Suppressor macrophage (primary cell): ENCODE measurements at regions not wholly inside any gene's neighbourhood (a gene's known extent, or its start where the extent isn't known, plus 50 kb on each side); places are given as distances from the start of the nearest gene placed in this dataset.
A peak's percentile ranks its signal among the peaks of the same experiment; 100 is the strongest.
"Not testable (repeated sequence)": the region's sequence is repeated elsewhere in the genome, so short reads cannot be mapped to it uniquely, and the experiment has no call there.

ENCODE experiments used
- DNase-seq, 4 experiments: peaks; one replicate each; pipeline ENCODE4 v3.0.0-alpha.2; 2020 to 2022

DNA sequence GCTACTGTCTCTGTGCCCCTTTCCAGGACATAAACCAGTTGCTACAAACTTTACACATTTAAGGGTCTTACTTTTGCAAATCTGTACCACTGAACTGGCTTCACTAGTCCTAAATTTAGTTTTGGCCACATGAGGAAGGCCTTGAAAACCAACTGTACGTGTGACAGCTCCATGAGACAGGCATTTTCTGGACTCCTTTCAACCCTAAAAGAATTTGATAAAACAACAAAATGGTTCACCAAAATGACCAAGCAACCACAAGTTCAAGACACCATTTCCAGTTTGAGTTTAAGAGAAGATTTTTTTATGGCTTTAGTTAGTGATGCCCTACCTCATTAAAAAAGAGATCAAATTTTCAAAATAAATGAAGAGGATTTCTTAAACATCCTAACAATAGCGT is 246.4 kb downstream of the ZNF674 start:
- DNase-seq, result no peak

DNA sequence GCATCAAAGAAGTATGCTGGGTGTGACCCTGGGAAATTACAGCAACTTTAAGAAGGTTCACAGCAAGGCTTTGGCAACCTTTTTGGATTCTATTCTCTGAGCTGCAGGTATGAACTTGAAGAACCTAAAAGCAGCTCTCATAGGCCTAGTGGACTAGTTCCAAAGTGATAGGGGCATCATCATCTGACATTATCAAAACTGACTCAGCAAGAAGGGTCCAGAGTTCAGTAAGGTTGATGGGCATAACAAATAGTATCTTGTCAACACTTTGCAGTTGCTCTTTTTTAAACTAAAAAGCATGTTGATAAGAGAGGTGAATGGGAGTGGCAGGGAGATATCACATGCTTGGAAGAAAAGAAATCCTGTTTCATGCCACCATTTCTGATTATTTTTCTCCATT is 249.3 kb downstream of the ZNF674 start:
- no peak for DNase-seq

DNA sequence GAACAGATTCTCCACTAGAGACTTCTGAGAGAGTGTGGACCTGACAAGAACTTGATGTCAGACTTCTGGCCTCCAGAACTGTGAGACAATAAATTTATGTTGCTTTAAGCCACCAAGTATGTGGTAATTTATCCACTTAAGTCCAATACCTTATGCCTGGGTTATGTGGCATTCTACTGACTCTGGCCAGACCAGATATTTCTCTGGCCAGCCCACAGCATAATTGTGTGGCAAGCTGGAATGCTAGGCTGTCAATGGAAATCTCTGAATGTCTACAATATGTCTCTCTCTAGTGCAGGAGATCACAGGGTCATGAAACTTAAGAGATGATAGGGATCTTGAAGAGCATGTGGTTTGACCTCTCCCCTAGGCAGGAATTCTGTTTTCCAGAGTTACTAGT is 251.0 kb downstream of the ZNF674 start:
- no peak for DNase-seq

DNA sequence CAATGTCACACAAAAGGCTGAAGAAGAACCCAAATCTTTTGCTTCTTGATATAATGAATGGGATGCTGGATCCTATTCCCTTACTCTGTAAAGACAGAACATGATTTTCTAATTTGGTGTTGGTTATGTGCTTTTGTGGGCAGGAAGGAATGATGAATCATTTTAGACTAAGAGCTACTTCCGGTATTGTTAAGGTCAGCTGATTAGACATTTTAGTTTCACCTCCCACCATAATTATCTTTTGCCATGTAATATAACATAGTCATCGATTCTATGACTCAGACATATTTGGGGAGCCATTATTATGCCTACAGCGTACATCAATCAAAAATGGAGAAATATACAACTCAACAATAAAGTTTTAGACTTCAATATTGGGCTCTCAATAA is 265.3 kb downstream of the ZNF674 start:
- DNase-seq, result peak in 2 of 4 experiments; percentile 34 to 48

DNA sequence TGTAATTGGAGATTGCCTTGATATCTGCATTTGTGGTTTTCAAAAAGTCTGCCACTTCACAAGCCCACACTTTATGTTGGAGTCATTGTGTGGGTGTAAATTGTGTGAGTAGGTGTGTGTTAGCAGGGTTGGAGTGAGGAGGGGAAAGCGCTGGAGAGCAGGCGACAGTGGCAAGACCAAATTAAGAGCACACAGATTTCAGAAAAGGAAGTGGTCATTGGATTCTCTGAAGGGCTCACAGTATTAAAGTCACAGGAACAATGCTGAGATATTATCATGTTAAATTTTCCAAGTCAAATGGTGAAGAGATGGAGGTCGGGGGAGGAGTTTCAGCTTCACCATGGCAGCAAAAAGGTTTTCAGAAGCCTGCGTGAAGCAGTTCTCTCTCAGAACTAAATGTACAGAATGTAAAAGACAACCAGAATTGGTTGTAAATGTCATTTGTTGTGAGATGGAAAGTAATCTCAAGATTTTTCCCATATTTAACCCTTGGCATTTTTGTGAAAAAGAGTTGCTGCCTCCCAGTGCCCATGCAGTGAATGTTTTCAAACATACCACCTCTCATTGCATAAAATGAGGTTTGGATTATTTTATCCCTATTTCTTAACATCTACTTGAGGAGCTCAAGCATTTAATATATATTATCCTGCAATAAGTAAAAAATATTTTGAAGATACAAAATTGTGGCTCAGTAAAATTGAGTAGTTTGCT is 265.9 kb downstream of the ZNF674 start:
- DNase-seq, result peak in 3 of 4 experiments; percentile 8 to 33 (median 25)

DNA sequence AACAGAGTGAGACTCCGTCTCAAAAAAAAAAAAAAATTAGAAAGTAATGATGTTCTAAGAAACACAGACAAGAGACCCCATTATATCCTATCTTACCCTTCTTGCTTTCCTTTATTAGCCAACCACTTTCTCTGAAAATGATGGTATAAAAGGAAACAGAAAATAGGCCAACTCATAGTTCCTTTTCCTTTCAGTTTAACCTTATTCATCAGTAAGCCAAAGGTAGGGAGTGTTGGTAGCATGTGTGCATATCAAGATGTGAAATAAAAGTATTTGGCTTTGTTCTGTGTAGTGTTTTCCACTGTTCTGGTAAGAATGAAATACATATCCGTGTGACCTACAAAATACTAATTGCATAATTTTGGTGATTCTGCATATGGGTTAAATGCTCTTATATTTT is 266.6 kb downstream of the ZNF674 start:
- no peak for DNase-seq

DNA sequence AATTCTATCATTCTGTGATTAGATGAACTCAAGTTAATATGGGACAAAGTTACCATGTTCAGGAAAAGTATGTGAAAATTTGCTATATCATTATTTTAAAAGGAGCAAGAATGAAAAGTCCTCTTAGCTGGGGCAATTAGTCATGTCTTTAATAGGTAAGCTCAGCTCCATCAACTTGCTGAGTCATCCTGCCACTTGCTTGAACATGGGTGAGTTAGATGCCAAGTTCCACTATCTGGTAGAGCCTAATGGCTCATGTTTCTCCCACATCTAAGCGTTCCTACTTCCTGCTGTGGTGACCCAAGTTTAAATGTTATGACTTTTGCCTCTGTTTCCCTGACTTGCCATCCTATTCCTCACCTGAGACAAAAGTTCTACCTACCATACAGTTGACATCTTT is 276.8 kb downstream of the ZNF674 start:
- peak in 3 of 4 experiments; percentile 11 to 35 (median 27) for DNase-seq

DNA sequence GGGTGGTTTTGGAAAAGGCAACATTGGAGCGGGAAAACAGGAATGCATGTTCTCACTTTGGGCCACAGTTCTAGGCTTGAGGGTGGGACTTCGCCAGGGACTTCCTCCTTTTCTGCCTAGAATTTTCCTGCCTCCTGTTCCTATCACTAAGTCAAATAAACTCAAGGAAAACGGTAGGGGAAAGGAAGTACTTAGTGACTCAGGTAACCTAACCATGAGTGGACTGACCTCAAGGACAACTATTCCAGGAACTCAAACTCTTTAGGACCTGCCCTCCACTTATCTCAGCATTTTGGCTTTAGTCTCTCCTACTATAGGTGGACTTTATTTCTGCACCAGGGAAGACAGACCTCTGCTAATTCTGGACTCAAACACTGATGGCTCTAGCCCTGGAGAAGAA is 281.7 kb downstream of the ZNF674 start:
- DNase-seq, result no peak

DNA sequence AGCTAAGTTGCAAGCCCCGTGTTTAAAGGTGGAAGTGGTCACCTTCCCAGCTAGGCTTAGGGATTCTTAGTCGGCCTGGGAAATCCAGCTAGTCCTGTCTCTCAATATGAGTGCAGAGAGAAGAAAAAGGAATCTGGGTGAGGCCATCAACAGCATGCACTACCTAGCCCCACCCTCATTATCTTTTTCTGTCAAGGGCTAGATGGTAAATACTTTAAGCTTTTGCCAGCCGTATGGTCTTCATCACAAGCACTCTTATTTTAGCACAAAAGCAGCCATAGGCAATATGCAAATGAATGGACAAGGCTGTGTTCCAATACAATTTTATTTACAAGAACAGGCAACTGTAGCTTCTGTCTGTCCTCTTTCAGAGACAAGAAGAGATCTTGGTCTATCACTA is 282.9 kb downstream of the ZNF674 start:
- DNase-seq, result no peak

DNA sequence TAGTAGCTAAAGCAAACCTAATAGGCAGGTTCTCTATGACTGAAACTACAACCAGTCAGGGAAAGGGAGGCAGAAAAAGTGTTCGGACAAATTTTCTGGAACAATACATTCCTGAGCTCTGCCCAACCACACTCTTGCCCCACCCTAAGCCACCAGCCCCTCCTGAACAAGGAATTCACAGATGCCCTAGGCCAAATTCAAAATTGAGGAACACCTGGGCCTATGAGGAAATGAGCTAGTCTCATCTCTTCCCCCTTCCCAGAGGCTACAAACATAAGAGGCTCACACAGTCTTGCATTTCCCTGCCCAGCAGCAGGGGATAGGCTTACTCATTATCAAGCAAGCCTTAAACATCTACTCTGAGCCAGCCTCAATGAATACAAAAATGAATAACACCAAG is 284.7 kb downstream of the ZNF674 start:
- DNase-seq, result no peak

DNA sequence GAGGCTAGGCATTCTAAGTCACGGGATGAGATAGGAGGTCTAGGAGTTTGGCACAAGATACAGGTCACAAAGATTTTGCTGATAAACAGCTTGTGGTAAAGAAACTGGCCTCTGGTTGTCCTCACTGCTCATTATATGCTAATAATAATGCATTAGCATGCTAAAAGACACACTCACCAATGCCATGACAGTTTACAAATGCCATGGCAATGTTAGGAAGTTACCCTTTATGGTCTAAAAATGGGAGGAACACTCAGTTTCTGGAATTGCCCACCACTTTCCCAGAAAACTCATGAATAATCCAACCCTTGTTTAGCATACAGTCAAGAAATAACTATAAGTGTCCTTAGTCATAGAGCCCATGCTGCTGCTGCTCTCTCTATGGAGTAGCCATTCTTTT is 286.9 kb downstream of the ZNF674 start:
- DNase-seq, result no peak

DNA sequence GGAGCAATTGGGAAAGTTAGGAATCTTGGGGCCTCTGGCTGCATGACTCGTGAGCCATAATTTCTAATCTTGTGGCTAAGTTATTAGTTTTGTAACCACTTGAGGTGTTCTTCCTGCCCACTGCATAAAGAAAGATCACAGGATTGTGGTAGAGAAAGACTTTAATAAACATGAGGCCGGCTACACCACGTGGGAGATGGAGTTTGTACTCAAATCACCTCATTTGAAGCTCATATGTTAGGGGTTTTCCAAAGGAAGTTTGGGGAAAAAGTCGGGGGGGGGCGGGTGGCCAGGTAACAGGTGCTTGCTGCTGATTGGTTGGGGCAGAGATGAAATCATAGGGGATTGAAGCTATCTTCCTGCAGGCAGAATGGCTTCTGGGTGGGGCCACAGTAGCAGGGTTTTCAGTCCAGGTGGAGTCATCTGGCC is 287.8 kb downstream of the ZNF674 start:
- DNase-seq, result no peak

DNA sequence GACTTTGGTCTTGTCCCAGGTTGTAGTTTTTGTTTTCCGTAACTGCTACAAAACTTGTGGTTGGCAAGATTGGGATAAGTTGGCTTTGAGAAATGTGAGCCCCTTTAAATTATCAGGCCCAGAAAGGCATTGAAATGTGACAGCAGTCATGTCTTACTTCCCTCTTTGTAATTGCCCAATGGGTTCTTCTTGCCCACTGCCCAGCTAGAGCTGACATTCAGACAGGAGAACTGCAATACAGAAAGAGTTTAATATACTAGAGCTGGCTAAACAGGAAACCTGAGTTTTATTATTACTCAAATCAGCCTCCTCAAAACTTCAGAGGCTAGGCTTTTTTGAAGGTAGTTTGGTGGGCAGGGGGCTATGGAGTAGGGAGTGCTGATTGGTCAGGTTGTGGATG is 288.3 kb downstream of the ZNF674 start:
- peak in 3 of 4 experiments; percentile 14 to 25 (median 15) for DNase-seq

DNA sequence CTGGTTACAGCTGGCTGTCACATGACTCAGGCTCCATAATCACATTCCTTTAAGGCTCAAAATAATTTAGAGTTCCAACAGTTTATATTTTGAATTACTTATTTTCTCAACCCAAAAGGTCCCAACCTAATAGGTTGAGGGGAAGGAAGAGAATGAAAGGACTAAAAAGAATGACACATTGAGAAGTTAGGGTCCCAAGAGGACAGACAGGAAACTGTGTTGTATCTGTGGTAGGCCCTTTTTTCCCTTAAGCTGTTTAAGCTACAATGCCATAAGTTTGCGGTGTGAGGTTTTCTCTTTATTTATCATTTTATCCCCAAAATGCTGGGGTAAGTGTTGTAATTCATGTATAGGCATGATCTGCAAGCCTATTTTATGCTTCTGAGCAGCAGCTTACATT is 290.2 kb downstream of the ZNF674 start:
- no peak for DNase-seq

DNA sequence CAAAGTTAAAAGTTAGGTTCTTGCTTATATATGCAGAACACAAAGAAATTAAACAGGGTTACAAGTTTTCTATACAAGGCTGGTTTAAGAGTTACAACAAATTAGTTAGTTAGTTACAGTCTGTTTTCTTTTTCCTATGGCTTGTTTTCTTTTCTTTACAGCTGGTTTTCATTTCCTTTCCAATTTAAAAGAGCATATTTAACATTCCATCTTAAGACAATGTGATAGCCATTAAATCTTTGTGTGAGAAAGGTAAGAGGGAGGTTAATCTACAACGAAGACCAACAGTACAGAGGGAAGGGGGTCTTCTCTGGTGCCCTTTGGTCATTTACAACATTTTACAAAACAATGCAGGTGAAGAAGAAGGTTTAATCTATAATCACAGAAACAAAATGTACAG is 290.6 kb downstream of the ZNF674 start:
- DNase-seq, result no peak

DNA sequence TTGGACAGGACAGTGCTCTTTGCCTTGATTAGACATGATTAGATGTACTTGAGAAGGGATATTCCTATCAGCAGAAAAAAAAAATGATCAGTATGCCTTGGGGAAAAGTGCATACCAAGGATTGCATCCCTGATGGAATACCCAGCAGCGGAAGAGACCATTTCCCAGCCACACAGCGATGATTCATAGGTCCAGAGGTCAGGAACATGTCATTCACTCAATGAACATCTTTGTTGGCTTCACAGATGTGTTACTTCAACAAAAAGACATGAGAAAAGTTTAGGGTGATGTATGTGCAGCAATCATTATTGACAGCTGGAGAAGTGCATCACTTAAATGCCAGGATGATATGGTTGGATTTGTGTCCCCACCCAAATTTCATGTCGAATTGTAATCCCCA is 293.5 kb downstream of the ZNF674 start:
- no peak for DNase-seq

DNA sequence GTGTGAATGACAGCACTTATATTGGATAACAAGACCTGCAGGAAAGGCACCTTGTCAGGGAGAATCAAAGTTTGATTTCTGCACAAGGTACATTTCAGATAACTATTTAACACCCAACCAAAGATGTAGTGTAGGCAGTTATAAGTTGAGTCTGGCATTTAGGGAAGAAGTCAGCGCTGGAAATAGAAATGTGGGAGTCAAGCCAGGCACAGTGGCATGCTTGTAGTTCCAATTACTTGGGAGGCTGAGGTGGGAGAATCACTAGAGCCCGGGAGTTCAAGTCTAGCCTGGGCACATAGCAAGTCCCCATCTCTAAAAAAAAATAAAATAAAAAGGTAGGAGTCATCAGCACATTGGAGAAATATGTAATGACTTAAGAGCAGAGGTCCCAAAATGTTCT is 295.1 kb downstream of the ZNF674 start:
- DNase-seq, result no peak

DNA sequence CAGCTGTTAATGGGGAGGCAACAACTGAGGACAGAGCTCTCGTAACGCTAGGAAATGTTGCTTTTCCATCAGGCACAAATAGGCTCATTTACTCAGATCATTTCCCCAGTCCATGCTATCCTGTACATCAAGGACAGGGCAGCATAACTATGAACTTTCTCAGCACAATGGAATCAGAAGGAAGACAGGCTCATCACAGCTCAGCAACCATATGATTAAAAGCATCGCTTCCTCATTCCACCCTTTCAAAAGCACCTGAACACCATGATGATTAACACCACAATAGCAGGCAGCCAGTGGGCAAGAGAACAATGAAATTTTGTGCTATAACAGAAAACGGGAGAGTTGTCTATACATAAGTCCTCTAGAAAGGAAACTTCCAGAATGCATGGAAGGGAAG is 297.8 kb downstream of the ZNF674 start:
- DNase-seq, result no peak

DNA sequence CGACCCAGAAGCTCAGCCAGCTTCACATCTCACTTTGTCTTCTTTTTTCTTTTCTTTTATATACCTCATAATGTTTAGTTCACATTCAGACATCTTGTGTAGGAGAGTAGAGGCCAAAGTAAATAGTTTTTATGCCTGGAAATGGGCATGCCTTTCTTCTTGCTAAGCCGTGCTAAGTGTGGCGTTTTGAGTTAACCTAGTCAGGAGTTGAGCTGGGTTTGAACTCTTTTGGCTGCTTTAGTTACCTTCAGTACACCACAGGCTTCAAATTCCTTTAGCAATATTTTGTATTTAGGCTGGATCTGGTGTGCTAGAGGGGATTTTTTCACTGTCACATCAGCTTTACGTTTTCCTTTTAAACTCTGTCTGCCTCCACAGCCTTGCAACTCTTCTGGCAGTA is 300.8 kb downstream of the ZNF674 start:
- no peak for DNase-seq

DNA sequence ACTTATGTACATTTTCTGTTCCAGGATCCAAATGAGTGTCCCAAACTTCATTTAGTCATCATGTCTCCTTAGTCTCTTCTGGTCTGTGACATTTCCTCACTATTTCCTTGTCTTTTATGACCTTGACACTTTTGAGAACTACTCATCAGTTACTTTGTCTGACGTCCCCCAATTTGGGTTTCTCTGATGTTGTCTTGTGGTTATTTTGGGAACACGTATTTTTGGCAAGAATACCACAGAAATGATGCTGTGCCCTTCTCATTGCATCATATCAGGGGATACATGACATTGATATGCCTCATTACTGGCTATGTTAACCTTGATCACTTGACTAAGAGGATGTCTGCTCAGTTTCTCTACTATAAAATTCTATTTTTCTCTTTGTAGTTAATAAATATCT is 308.8 kb downstream of the ZNF674 start:
- no peak for DNase-seq

DNA sequence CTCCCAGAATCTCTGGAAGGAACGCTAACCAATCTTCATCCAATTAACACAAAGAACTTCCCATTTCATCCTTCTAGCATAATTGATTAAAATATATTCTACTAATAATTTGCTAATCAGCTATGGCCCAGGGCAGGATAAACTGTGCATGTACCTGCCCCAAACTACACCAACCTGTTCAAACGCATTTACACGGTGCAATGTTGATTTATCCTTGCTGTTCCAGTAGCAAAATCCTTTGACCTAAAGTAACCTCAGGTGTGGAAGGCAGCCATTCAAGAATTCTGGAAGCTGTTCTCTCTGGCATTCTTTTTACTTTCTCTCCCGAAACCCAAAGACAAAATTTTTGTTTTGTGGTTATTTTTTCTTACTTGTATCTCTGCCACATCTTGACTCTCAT is 309.4 kb downstream of the ZNF674 start:
- DNase-seq, result no peak

DNA sequence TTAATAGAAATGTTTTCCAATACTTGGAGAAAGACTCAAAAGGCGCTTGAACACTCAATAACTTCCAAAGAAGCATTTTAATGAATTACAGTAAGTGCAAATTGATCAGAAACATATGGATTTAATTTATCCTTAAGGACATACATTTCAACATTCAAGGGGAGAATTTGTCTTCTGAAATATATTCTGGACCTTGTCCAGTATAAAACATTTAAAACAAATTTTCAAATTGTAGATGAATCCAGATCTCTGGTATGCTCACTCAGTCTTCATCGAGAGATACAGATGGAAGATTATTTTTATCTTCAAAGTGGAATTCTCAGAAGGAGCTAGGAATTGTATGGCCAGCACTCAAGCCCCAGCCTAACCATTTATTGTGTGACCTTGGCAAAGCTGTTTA is 310.4 kb downstream of the ZNF674 start:
- no peak for DNase-seq

DNA sequence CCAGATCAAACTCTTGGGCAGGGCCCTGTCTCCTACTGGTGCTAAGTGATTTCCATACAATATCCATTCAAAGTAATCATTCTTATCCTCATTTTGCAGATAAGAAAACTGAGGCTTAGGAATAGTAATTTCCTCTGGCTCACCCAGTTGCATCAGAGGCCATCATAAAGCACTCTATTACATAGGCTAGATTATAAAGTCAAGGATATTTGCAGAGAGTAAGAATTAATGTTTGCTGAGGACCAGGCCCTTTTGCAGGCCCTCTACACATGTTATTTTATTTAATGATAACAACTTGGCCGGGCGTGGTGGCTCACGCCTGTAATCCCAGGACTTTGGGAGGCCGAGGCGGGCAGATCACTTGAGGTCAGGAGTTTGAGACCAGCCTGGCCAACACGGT is 316.8 kb downstream of the ZNF674 start:
- no peak for DNase-seq

DNA sequence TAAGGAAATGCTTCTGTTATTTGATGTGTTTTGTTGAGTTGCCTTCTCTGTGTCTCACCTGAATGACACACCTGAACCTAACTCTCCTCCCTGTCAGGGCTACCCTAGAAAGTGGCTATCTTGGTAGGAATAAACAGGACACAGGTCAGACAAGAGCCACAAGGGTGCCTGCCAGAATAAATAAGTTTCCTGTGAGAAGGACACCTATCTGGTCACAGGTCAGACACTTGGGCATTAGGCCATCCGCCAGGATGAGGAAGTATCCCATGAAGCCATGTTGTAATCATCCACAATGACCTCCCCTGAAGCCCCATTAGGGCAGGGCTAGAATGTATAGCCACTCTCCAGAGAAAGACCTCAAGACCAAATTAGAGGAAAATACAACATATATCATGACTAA is 318.8 kb downstream of the ZNF674 start:
- no peak for DNase-seq

DNA sequence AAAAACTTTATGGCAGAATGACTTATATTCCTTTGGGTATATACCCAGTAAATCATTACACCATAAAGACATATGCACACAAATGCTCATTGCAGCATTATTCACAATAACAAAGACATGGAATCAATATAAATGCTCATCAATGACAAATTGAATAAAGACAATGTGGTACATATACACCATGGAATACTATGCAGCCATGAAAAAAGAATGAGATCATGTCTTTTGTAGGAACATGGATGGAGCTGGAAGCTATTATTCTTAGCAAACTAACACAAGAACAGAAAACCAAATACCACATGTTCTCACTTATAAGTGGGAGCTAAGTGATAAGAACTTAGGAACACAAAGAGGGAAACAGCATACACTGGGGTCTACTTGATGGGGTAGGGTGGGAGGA is 321.7 kb downstream of the ZNF674 start:
- not testable (repeated sequence) for DNase-seq
